ENCODE measurements at regions not wholly inside any gene's neighbourhood (a gene's known extent, or its start where the extent isn't known, plus 50 kb on each side); places are given as distances from the start of the nearest gene placed in this dataset.
A peak's percentile ranks its signal among the peaks of the same experiment; 100 is the strongest.

DNA sequence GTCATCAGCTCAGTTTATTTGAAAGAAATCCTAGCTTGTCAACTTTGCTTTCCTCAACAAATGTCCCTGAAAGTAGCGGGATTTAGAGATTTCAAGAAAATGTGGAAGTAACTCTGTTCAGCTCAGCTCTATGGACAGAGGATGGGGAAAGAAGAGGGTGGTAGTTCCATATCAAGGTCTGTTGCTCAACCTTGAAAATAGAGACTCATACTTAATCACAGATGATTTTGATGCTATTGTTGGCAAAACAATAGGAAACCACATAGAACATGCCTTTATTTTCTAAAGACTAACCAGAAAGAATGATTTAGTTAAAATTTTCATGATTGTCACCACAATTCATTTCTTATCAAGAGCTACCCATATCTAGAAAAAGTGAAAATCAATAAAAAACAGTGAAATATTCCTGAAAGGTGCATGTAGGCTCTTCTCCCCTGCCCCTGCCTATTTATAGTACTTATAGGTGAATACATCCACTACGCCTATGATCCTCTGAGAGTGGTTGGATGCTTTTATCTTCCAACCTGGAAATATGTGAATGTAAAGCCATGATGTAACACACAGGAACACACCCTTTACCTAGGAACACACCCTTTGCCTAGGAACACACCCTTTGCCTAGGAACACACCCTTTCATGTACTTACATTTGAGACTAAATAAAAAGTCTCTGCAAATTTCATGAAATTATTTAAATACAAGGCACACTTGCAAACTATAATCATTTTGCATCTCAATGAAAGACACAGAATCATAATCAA, 65.8 kb downstream of the ETAA1 start:
- Histone ChIP-seq H3K9ac (ENCODE audit: low read length in 2 of 2) (no peak overlapping the region), H3K36me3 (ENCODE audit: control insufficient read depth in 2 of 2, insufficient read depth in 2 of 2, low read length in 2 of 2) (no peaks in the 10 kb centered on the region), H3K4me1 (ENCODE audit: control insufficient read depth, insufficient read depth, low read length) (no peaks in the 10 kb centered on the region), H3K9me3 (ENCODE audit: control insufficient read depth in 2 of 2, low read length in 2 of 2) (no peaks in the 10 kb centered on the region), H3K4me3 (ENCODE audit: low read length in 2 of 2) (no peak overlapping the region), H3K27me3 (ENCODE audit: control insufficient read depth in 1 of 2, insufficient read depth in 2 of 2, low read length in 2 of 2) (no peaks in the 10 kb centered on the region), H3K27ac (ENCODE audit: low read length) (no peak overlapping the region)

GRCh38 chr2:67463810-67464209, 66.7 kb downstream of the ETAA1 start:
- Histone ChIP-seq H3K27me3 (ENCODE audit: control insufficient read depth in 1 of 2, insufficient read depth in 2 of 2, low read length in 2 of 2) (no peaks in the 10 kb centered on the region), H3K36me3 (ENCODE audit: control insufficient read depth in 2 of 2, insufficient read depth in 2 of 2, low read length in 2 of 2) (no peaks in the 10 kb centered on the region), H3K9me3 (ENCODE audit: control insufficient read depth in 2 of 2, low read length in 2 of 2) (no peaks in the 10 kb centered on the region), H3K27ac (ENCODE audit: low read length) (no peak overlapping the region), H3K9ac (ENCODE audit: low read length in 2 of 2) (no peak overlapping the region), H3K4me3 (ENCODE audit: low read length in 2 of 2) (no peak overlapping the region), H3K4me1 (ENCODE audit: control insufficient read depth, insufficient read depth, low read length) (no peaks in the 10 kb centered on the region)

DNA sequence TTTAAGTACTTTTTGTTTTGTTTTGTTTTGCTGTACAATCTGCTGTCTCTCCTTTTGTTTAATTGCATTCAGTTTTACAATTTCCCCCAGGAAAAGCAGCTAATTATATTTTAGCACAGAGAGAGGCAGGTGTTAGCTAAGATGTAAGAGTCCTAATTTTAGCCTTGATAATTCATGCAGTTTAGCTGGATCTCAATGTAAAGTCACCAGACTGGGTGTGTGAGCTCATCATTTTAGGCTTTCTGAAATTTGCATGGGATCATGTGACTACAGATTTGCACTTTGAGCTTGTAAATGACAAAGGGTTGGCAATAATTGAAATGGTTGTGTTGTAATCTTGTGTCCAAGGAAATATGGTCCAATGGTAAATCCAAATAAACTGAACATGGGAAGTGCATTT, 68.5 kb downstream of the ETAA1 start:
- Histone ChIP-seq H3K4me3 (ENCODE audit: low read length in 2 of 2) (no peak overlapping the region), H3K4me1 (ENCODE audit: control insufficient read depth, insufficient read depth, low read length) (no peaks in the 10 kb centered on the region), H3K36me3 (ENCODE audit: control insufficient read depth in 2 of 2, insufficient read depth in 2 of 2, low read length in 2 of 2) (no peaks in the 10 kb centered on the region), H3K27me3 (ENCODE audit: control insufficient read depth in 1 of 2, insufficient read depth in 2 of 2, low read length in 2 of 2) (no peaks in the 10 kb centered on the region), H3K9ac (ENCODE audit: low read length in 2 of 2) (no peak overlapping the region), H3K9me3 (ENCODE audit: control insufficient read depth in 2 of 2, low read length in 2 of 2) (no peaks in the 10 kb centered on the region), H3K27ac (ENCODE audit: low read length) (no peak overlapping the region)

DNA sequence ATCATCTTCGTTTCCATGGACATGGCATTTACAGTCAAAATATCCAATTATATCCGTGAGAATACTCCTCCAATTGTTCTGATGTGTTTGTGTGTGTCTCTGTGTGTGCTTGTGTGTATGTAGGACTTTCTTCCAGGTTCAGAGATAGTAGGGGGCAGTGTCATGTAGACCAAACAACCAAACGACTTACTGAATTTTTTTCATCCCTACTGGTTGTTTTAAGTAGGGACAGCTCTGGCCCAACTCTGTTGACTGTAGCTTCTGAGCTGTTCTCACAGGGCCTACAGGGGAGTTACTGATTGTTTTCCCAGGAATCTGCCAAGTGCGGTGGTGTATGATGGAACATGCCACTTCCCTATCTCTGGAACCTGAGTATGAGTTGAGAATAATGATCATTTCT, 69.6 kb downstream of the ETAA1 start:
- Histone ChIP-seq H3K27ac (ENCODE audit: low read length) (no peak overlapping the region), H3K9ac (ENCODE audit: low read length in 2 of 2) (no peak overlapping the region), H3K4me1 (ENCODE audit: control insufficient read depth, insufficient read depth, low read length) (no peaks in the 10 kb centered on the region), H3K4me3 (ENCODE audit: low read length in 2 of 2) (no peak overlapping the region), H3K9me3 (ENCODE audit: control insufficient read depth in 2 of 2, low read length in 2 of 2) (no peaks in the 10 kb centered on the region), H3K36me3 (ENCODE audit: control insufficient read depth in 2 of 2, insufficient read depth in 2 of 2, low read length in 2 of 2) (no peaks in the 10 kb centered on the region), H3K27me3 (ENCODE audit: control insufficient read depth in 1 of 2, insufficient read depth in 2 of 2, low read length in 2 of 2) (no peaks in the 10 kb centered on the region)

DNA sequence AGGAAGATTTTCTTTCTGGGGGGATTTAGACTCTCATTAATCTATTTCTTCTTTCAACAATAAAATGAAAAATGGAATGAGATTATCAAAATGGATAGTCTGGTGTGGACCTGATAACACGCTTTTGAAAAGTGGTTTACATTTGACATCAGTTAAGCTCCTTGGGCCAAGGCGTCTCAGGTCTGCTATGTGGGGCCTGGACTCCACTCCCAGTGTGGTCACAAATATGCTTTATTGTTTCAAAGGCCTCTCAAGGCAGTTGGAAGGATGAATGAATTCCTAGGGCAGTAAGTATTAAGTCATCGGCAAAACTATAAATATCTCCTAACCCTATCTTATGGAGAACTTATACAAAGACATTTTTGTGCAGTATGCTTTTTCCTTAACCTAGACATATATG, 74.5 kb downstream of the ETAA1 start:
- Histone ChIP-seq H3K9me3 (ENCODE audit: control insufficient read depth in 2 of 2, low read length in 2 of 2) (no peaks in the 10 kb centered on the region), H3K4me3 (ENCODE audit: low read length in 2 of 2) (no peak overlapping the region), H3K27me3 (ENCODE audit: control insufficient read depth in 1 of 2, insufficient read depth in 2 of 2, low read length in 2 of 2) (no peaks in the 10 kb centered on the region), H3K27ac (ENCODE audit: low read length) (no peak overlapping the region), H3K9ac (ENCODE audit: low read length in 2 of 2) (no peak overlapping the region), H3K36me3 (ENCODE audit: control insufficient read depth in 2 of 2, insufficient read depth in 2 of 2, low read length in 2 of 2) (no peaks in the 10 kb centered on the region), H3K4me1 (ENCODE audit: control insufficient read depth, insufficient read depth, low read length) (no peaks in the 10 kb centered on the region)

DNA sequence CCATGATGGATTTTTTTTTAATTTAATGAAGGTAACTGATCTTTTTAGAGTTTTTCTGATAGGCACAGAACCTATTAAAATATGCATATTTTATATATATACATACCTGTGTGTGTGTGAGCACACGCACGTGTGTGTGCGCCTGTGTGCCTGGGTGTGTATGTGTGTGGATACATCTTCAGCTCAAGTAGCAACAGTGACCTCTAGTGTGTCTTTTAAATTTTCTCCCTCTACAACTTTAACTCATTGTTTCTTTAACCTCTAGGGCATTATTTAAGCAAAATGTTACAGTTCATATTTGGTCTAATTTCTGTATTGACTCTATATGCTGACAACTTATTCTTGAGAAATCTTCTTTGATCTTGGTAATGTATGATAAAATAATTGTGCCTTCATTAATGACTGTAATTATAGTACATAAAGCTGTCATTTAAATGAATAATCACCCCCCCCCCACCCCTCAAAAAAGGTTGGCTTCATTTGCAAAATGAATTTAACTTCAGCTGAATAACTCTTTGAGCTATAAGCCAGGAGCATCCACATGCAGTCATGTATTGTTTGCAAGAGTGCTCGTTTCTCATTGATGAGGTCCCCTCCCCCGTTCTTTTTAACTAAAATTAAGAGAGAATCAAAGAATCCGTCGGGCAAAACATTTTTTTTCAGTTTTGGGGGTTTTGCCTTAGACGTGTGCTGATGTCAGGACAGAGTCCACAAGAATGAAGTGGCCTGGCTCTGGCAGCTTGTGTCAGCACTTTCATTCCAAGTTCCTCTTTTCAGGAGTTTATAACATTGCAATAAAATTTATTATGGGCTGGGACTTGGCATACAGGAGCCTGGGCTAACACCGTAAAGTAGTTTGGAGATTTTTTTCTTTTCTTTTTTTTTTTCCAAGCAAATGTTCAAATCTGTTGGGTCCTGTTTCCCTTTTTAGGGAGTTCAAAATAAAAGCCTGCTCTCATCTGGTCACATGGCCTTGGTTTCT, 80.0 kb downstream of the ETAA1 start:
- Histone ChIP-seq H3K36me3 (ENCODE audit: control insufficient read depth in 2 of 2, insufficient read depth in 2 of 2, low read length in 2 of 2) (no peaks in the 10 kb centered on the region), H3K27ac (ENCODE audit: low read length) (no peak overlapping the region), H3K9me3 (ENCODE audit: control insufficient read depth in 2 of 2, low read length in 2 of 2) (no peaks in the 10 kb centered on the region), H3K4me3 (ENCODE audit: low read length in 2 of 2) (peak overlapping the region in 1 of 2 donors; percentile 15), H3K27me3 (ENCODE audit: control insufficient read depth in 1 of 2, insufficient read depth in 2 of 2, low read length in 2 of 2) (no peaks in the 10 kb centered on the region), H3K9ac (ENCODE audit: low read length in 2 of 2) (no peak overlapping the region), H3K4me1 (ENCODE audit: control insufficient read depth, insufficient read depth, low read length) (peaks cover 4% of the 10 kb centered on the region)

GRCh38 chr2:67479261-67479660, 82.1 kb downstream of the ETAA1 start:
- H3K4me1 ChIP-seq (ENCODE audit: control insufficient read depth, insufficient read depth, low read length), result peaks cover 4% of the 10 kb centered on the region
- H3K27ac ChIP-seq (ENCODE audit: low read length), result no peak overlapping the region
- H3K4me3 ChIP-seq (ENCODE audit: low read length in 2 of 2), result no peak overlapping the region
- no peak overlapping the region for H3K9ac ChIP-seq (ENCODE audit: low read length in 2 of 2)
- H3K36me3 ChIP-seq (ENCODE audit: control insufficient read depth in 2 of 2, insufficient read depth in 2 of 2, low read length in 2 of 2), result no peaks in the 10 kb centered on the region
- no peaks in the 10 kb centered on the region for H3K27me3 ChIP-seq (ENCODE audit: control insufficient read depth in 1 of 2, insufficient read depth in 2 of 2, low read length in 2 of 2)
- no peaks in the 10 kb centered on the region for H3K9me3 ChIP-seq (ENCODE audit: control insufficient read depth in 2 of 2, low read length in 2 of 2)

DNA sequence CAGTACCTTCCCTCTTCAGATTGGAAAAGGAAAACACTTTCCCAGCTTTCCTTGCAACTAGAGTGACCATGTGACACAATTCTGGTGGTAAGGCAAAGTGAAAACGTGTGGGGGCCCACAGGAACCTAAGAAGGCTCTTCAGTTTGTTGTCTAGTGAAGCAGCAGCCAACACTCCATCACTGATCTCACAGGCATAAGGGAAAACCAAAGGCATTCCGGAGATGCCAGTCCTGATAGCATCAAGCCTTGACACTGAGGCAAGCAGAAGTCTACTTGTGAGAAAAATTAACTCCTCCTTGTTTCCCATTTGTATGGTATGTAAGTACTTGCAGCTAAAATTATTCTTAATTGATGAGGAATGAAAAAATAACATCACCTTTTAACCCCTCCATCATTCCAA, 88.3 kb downstream of the ETAA1 start:
- no peaks in the 10 kb centered on the region for H3K36me3 ChIP-seq (ENCODE audit: control insufficient read depth in 2 of 2, insufficient read depth in 2 of 2, low read length in 2 of 2)
- no peak overlapping the region for H3K4me3 ChIP-seq (ENCODE audit: low read length in 2 of 2)
- H3K4me1 ChIP-seq (ENCODE audit: control insufficient read depth, insufficient read depth, low read length), result no peaks in the 10 kb centered on the region
- H3K9ac ChIP-seq (ENCODE audit: low read length in 2 of 2), result no peak overlapping the region
- H3K27me3 ChIP-seq (ENCODE audit: control insufficient read depth in 1 of 2, insufficient read depth in 2 of 2, low read length in 2 of 2), result no peaks in the 10 kb centered on the region
- H3K9me3 ChIP-seq (ENCODE audit: control insufficient read depth in 2 of 2, low read length in 2 of 2), result no peaks in the 10 kb centered on the region
- H3K27ac ChIP-seq (ENCODE audit: low read length), result no peak overlapping the region

DNA sequence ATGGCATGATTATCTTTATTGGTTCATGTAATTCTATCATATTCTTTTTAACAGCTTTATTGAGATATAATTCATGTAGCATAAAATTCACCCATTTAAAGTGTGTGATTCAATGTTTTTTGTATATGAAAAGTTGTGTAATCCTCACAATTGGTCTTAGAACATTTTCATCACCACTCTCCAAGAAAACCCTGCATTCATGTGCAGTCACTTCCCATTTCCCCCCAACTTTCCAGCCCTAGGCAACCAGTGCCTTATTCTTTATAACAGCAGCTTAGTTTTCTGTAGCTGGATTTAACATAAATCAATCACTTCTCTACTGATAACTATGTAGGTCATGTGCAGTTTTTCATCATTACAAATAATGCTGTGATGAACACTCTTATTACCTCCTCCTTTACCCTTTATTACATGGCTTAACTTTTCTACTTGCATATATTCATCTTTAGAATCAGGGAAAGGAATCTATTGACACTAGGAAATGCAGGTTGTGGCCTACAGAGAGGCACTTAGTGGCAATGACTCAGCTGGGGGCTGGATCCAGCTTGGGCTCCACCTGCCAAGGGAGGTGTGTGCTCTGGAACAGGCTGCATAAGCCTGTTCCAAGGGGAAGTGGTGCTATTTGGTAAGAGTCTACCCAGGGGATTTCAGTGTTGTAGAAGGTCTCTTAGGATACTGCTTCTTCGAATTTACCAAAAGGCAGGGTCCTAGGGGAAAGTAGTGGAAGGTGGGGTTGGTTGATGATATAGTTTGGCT, 89.1 kb downstream of the ETAA1 start:
- Histone ChIP-seq H3K4me1 (ENCODE audit: control insufficient read depth, insufficient read depth, low read length) (no peaks in the 10 kb centered on the region), H3K4me3 (ENCODE audit: low read length in 2 of 2) (no peak overlapping the region), H3K9me3 (ENCODE audit: control insufficient read depth in 2 of 2, low read length in 2 of 2) (no peaks in the 10 kb centered on the region), H3K27ac (ENCODE audit: low read length) (no peak overlapping the region), H3K27me3 (ENCODE audit: control insufficient read depth in 1 of 2, insufficient read depth in 2 of 2, low read length in 2 of 2) (no peaks in the 10 kb centered on the region), H3K36me3 (ENCODE audit: control insufficient read depth in 2 of 2, insufficient read depth in 2 of 2, low read length in 2 of 2) (no peaks in the 10 kb centered on the region), H3K9ac (ENCODE audit: low read length in 2 of 2) (no peak overlapping the region)

DNA sequence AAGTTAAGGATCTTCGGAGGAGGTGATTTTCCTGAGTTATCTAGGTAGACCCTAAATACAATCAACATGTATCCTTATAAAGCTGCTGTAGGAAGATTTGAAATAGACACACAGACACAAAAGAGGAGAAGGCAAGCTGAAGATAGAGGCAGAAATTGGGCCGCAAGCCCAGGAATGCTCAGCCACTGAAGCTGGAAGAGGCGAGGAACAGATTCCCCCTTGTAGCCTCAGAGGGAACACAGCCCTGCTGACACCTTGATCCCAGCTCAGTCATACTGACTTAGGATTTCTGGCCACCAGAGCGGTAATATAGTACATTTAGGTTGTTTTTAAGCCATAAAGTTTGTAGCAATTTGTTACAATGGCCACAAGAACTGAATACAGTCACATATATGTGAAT, 90.9 kb downstream of the ETAA1 start:
- H3K27ac ChIP-seq (ENCODE audit: low read length), result no peak overlapping the region
- no peaks in the 10 kb centered on the region for H3K36me3 ChIP-seq (ENCODE audit: control insufficient read depth in 2 of 2, insufficient read depth in 2 of 2, low read length in 2 of 2)

More for the DNA sequence above, 90.9 kb downstream of the ETAA1 start:
- Histone ChIP-seq H3K9me3 (ENCODE audit: control insufficient read depth in 2 of 2, low read length in 2 of 2) (no peaks in the 10 kb centered on the region), H3K4me1 (ENCODE audit: control insufficient read depth, insufficient read depth, low read length) (no peaks in the 10 kb centered on the region), H3K9ac (ENCODE audit: low read length in 2 of 2) (no peak overlapping the region), H3K4me3 (ENCODE audit: low read length in 2 of 2) (no peak overlapping the region), H3K27me3 (ENCODE audit: control insufficient read depth in 1 of 2, insufficient read depth in 2 of 2, low read length in 2 of 2) (no peaks in the 10 kb centered on the region)
